Osteoblast (primary cell): ENCODE measurements at regions not wholly inside any gene's neighbourhood (a gene's known extent, or its start where the extent isn't known, plus 50 kb on each side); places are given as distances from the start of the nearest gene placed in this dataset.
"Not testable (repeated sequence)": the region's sequence is repeated elsewhere in the genome, so short reads cannot be mapped to it uniquely, and the experiment has no call there.

Experiments
- DNase-seq: peaks from one replicate; pipeline ENCODE4 v3.0.0; 2011; ENCODE audit warnings: low spot score, mixed read lengths; ENCODE audit not compliant: insufficient read length; ENCODE audit errors: missing footprints
- H2AFZ ChIP-seq: 2 replicates; pipeline ENCODE4 v1.6.0; 2011; ENCODE audit warnings: mild to moderate bottlenecking, low read length
- H3K27ac ChIP-seq: 2 replicates; pipeline ENCODE4 v1.5.1; 2011; ENCODE audit warnings: mild to moderate bottlenecking, low read depth, low read length, moderate library complexity
- H3K27me3 ChIP-seq: 2 replicates; pipeline ENCODE4 v1.6.0; 2012; ENCODE audit warnings: mild to moderate bottlenecking, control low read depth, inconsistent platforms, low read length, moderate library complexity; ENCODE audit not compliant: insufficient read depth
- H3K36me3 ChIP-seq: 2 replicates; pipeline ENCODE4 v1.5.1; 2011; ENCODE audit warnings: mild to moderate bottlenecking, low read length, control low read depth, moderate library complexity; ENCODE audit not compliant: insufficient read depth
- H3K4me1 ChIP-seq: 2 replicates; pipeline ENCODE4 v1.5.1; 2011; ENCODE audit warnings: mild to moderate bottlenecking, low read length, control low read depth, moderate library complexity; ENCODE audit not compliant: insufficient read depth
- H3K4me2 ChIP-seq: 2 replicates; pipeline ENCODE4 v1.6.0; 2011; ENCODE audit warnings: mild to moderate bottlenecking, low read length; ENCODE audit not compliant: insufficient read depth
- H3K4me3 ChIP-seq: fragments of 200-600 bp; sonication (generic); 3 replicates; pipeline ENCODE4 v1.5.1; 2012; ENCODE audit warnings: mild to moderate bottlenecking, low read length, inconsistent platforms; ENCODE audit not compliant: insufficient read depth
- H3K79me2 ChIP-seq: 2 replicates; pipeline ENCODE4 v1.6.0; 2012; ENCODE audit warnings: mild to moderate bottlenecking, low read length, control low read depth, inconsistent platforms; ENCODE audit not compliant: insufficient read depth
- H3K9me3 ChIP-seq: 2 replicates; pipeline ENCODE4 v1.5.1; 2011; ENCODE audit warnings: low read depth, low read length, control low read depth
- H4K20me1 ChIP-seq: 2 replicates; pipeline ENCODE4 v1.6.0; 2012; ENCODE audit warnings: mild to moderate bottlenecking, low read length, control low read depth; ENCODE audit not compliant: insufficient read depth
- CTCF ChIP-seq: IDR thresholded peaks from 2 replicates; pipeline ENCODE4 v1.5.1; 2011; ENCODE audit warnings: mild to moderate bottlenecking, low read depth, low read length, moderate library complexity; ENCODE audit errors: extremely low read depth

DNA sequence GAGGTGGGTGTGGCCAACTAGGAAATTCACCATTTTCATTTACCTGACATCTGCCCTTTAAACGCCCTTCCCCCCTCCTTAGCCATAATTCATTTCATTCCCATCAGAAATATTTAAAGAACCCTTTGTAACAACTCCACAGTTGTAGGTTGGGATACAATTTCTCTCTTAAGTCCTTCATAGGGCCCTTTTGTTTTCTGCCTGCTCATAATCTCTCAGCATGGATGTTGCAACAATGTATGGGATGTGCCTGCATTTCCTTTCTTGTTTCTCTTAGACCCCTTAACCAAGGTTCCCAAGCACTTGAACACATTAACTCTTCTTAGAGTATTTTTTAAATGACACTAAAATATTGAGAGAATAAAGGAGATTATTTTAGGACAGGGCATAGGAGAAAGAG is 51.7 kb upstream of the MYO10 start:
- Histone ChIP-seq H2AFZ (no peak overlapping the region), H3K27ac (no peak overlapping the region), H4K20me1 (no peaks in the 10 kb centered on the region), H3K27me3 (no peaks in the 10 kb centered on the region), H3K36me3 (no peaks in the 10 kb centered on the region), H3K4me1 (peaks cover 16% of the 10 kb centered on the region), H3K4me3 (no peak overlapping the region), H3K9me3 (no peaks in the 10 kb centered on the region), H3K4me2 (no peak overlapping the region), H3K79me2 (no peaks in the 10 kb centered on the region)
- TF ChIP-seq CTCF, result no peak
- no peak for DNase-seq

DNA sequence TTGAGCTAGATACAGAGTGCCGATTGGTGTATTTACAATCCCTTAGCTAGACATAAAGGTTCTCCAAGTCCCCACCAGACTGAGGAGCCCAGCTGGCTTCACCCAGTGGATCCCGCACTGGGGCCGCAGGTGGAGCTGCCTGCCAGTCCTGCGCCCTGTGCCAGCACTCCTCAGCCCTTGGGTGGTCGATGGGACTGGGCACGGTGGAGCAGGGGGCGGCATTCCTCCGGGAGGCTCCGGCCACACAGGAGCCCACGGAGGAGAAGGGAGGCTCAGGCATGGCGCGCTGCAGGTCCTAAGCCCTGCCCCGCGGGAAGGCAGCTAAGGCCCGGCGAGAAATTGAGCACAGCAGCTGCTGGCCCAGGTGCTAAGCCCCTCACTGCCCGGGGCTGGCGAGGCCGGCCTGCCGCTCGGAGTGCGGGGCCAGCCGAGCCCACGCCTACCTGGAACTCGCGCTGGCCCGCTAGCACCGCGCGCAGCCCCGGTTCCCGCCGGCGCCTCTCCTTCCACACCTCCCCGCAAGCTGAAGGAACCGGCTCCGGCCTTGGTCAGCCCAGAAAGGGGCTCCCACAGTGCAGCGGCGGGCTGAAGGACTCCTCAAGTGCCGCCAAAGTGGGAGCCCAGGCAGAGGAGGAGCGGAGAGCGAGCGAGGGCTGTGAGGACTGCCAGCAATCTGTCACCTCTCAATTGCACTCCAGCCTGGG is 54.9 kb upstream of the MYO10 start:
- not testable (repeated sequence) for H3K27me3 ChIP-seq, H3K4me3 ChIP-seq, DNase-seq, H2AFZ ChIP-seq, H3K36me3 ChIP-seq, H3K79me2 ChIP-seq, H3K9me3 ChIP-seq, H3K4me2 ChIP-seq, H4K20me1 ChIP-seq, H3K27ac ChIP-seq
- H3K4me1 ChIP-seq, result peaks cover 31% of the 10 kb centered on the region

DNA sequence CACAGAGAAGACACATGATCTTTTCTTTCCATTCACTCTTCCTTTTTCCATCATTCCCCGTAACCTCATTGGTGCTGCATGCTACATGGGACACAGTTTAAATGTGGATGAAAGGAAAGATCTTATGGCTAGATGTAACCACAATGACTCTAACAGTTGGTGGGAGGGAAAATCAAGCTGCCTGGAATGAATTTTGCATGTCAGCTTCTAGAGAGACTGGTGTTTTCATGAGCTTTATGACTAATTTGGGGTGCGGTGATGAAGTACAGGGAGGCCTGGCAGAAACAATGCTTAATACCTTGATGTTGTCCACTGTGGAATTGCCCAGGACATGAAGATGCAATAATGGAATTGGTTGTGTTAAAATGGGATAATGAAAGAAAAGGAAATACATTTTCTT is 55.9 kb upstream of the MYO10 start:
- no peak for TF ChIP-seq CTCF
- H3K4me1 ChIP-seq, result peaks cover 31% of the 10 kb centered on the region
- H3K9me3 ChIP-seq, result no peaks in the 10 kb centered on the region
- H3K27ac ChIP-seq, result peak overlapping the region; percentile 75
- no peaks in the 10 kb centered on the region for H3K36me3 ChIP-seq
- no peaks in the 10 kb centered on the region for H3K79me2 ChIP-seq
- H4K20me1 ChIP-seq, result no peaks in the 10 kb centered on the region
- H3K4me2 ChIP-seq, result peak overlapping the region; percentile 66
- no peaks in the 10 kb centered on the region for H3K27me3 ChIP-seq
- DNase-seq, result peak; percentile 93
- no peak overlapping the region for H3K4me3 ChIP-seq
- no peak overlapping the region for H2AFZ ChIP-seq

DNA sequence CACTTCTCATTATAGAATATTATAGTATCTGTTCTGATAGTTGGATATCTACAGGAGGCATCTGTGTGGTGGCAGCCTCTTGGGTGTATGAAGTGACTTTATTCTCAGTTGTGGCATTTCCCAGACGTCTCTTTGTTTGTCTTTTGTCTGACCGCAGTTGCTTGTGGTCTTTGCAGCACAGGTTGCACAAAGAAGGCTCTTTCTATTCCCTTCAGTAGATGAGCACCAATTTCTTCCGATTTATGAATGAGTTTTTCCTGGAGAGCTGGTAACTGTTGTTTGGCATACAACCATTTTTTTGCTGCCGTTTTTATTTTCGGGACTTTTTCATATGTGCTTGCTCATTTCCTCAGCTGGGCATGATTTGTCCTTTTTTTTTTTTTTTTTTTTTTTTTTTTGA is 56.4 kb upstream of the MYO10 start:
- peaks cover 31% of the 10 kb centered on the region for H3K4me1 ChIP-seq
- H3K27me3 ChIP-seq, result no peaks in the 10 kb centered on the region
- no peaks in the 10 kb centered on the region for H4K20me1 ChIP-seq
- no peak for TF ChIP-seq CTCF
- peak overlapping the region; percentile 75 for H3K27ac ChIP-seq
- H3K9me3 ChIP-seq, result no peaks in the 10 kb centered on the region
- H3K4me2 ChIP-seq, result peak overlapping the region; percentile 66
- no peaks in the 10 kb centered on the region for H3K36me3 ChIP-seq
- DNase-seq, result no peak
- peak overlapping the region; percentile 44 for H2AFZ ChIP-seq
- no peaks in the 10 kb centered on the region for H3K79me2 ChIP-seq
- H3K4me3 ChIP-seq, result no peak overlapping the region
